ENCODE measurements at regions not wholly inside any gene's neighbourhood (a gene's known extent, or its start where the extent isn't known, plus 50 kb on each side); places are given as distances from the start of the nearest gene placed in this dataset.

DNA sequence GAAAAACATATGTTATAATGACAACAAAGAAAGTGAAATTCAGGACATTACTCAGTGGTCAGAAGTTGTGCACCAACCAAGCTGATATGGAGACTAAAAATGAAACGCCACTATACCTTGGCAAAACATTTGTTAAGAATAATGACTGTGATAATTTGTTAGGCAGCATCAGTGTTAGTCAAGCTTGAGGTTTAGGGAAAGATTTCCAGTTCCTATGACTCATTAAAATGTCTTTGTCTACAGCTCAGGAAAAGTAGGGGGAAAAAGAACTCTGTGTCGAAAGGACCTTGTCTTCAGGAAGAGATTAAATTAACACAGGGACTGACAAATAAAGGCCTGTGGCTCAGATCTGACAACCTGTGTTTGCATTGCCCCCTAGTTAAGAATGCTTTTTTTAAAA lies 764.1 kb upstream of the SLITRK6 start:
- no peak for TF ChIP-seq TAF1 (IDR thresholded peaks at IDR 0.05; ENCODE audit: borderline replicate concordance, low read depth, low read length)
- TF ChIP-seq POLR2A (IDR thresholded peaks at IDR 0.05; ENCODE audit: low read depth, low read length), result no peak
- TF ChIP-seq POLR2AphosphoS5 (IDR thresholded peaks at IDR 0.05; ENCODE audit: low read depth, low read length), result no peak
